Activated T-cell treated with anti-CD3 and anti-CD28 coated beads, Interleukin-2, amount 50 U/mL, for 4 hours (primary cell): ENCODE measurements at regions not wholly inside any gene's neighbourhood (a gene's known extent, or its start where the extent isn't known, plus 50 kb on each side); places are given as distances from the start of the nearest gene placed in this dataset.

Source experiments
- ATAC-seq, 2 donors: fragments of 200-7000 bp; cut with Tn5 transposase; one replicate each; pipeline ENCODE4 v1.10.0; 2021
- DNase-seq: peaks from one replicate; pipeline ENCODE4 v3.0.0-alpha.2; 2020
- H3K27me3 Mint-ChIP-seq: one replicate; pipeline ENCODE4 v1.8.0; 2021; ENCODE audit warnings: low read depth, mixed read lengths
- H3K36me3 Mint-ChIP-seq: one replicate; pipeline ENCODE4 v1.8.0; 2022; ENCODE audit warnings: mixed read lengths; ENCODE audit not compliant: insufficient read depth
- H3K4me1 Mint-ChIP-seq: one replicate; pipeline ENCODE4 v1.8.0; 2021; ENCODE audit warnings: low read depth, mixed read lengths
- H3K4me3 Mint-ChIP-seq: one replicate; pipeline ENCODE4 v1.8.0; 2021; ENCODE audit warnings: mild to moderate bottlenecking, moderate library complexity, mixed read lengths
- H3K9me3 Mint-ChIP-seq: one replicate; pipeline ENCODE4 v1.8.0; 2021; ENCODE audit warnings: mixed read lengths

DNA sequence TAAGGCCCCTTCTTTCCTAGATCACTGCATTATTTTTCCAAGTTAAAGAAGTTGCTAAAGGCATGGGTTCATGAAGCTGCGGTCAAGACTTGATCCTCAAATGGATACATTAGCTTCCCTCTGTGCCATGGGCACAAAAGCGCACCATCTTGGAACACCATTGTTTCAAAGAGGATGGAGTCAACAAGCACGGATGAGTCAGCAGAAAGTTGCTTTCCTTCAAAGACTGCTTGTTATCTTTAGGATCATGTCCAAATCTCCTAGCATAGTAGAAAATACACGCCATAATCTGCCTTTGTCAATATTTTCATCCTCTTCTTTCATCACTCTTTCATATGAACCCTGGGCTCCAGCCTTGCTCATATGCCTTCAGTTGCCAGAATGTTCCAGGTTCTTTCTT, 226.8 kb upstream of the GATB start:
- no peaks in the 10 kb centered on the region for H3K27me3 Mint-ChIP-seq
- H3K4me1 Mint-ChIP-seq, result peaks cover 35% of the 10 kb centered on the region
- no peak overlapping the region for H3K4me3 Mint-ChIP-seq
- ATAC-seq, result no peak
- DNase-seq, result no peak
- H3K36me3 Mint-ChIP-seq, result no peaks in the 10 kb centered on the region
- H3K9me3 Mint-ChIP-seq, result no peaks in the 10 kb centered on the region

GRCh38 chr4:151983854-151984253, 223.0 kb upstream of the GATB start:
- H3K4me3 Mint-ChIP-seq, result no peak overlapping the region
- no peaks in the 10 kb centered on the region for H3K27me3 Mint-ChIP-seq
- H3K9me3 Mint-ChIP-seq, result peaks cover 6% of the 10 kb centered on the region
- ATAC-seq (no peak), DNase-seq (no peak)
- peaks cover 2% of the 10 kb centered on the region for H3K4me1 Mint-ChIP-seq
- H3K36me3 Mint-ChIP-seq, result peaks cover 4% of the 10 kb centered on the region

DNA sequence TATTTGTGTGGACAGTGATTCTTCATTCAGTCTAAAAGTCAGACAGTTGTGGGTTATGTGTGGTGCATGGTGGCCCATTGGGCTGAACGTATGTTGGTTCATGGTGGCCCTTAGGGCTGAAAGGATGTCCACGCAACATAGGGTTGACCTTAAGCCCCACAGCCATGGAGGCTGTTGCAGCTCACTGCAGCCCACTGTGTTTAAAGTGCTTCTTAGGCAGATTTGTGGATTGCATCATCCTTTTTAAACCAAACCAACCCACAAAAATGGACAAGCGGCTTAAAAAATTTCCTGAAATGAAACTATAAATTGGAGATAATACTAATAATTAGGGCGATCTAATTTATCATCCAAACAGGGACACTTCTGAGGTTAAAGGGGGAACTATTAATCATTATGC, 219.0 kb upstream of the GATB start:
- no peaks in the 10 kb centered on the region for H3K4me1 Mint-ChIP-seq
- no peak overlapping the region for H3K4me3 Mint-ChIP-seq
- H3K9me3 Mint-ChIP-seq, result peaks cover 32% of the 10 kb centered on the region
- DNase-seq (no peak), ATAC-seq (no peak)
- peaks cover 17% of the 10 kb centered on the region for H3K36me3 Mint-ChIP-seq
- H3K27me3 Mint-ChIP-seq, result no peaks in the 10 kb centered on the region

GRCh38 chr4:151968643-151969042, 207.8 kb upstream of the GATB start:
- ATAC-seq (no peak), DNase-seq (no peak)
- H3K27me3 Mint-ChIP-seq, result no peaks in the 10 kb centered on the region
- no peaks in the 10 kb centered on the region for H3K9me3 Mint-ChIP-seq
- H3K4me1 Mint-ChIP-seq, result no peaks in the 10 kb centered on the region
- H3K36me3 Mint-ChIP-seq, result no peaks in the 10 kb centered on the region
- H3K4me3 Mint-ChIP-seq, result no peak overlapping the region

- no peaks in the 10 kb centered on the region for H3K4me1 Mint-ChIP-seq
- H3K9me3 Mint-ChIP-seq, result no peaks in the 10 kb centered on the region
- H3K4me3 Mint-ChIP-seq, result no peak overlapping the region
- DNase-seq (no peak), ATAC-seq (no peak)
- H3K27me3 Mint-ChIP-seq, result no peaks in the 10 kb centered on the region
- no peaks in the 10 kb centered on the region for H3K36me3 Mint-ChIP-seq
Observed at GRCh38 chr4:151967074-151967473, 206.3 kb upstream of the GATB start.

- Mint-ChIP-seq H3K9me3 (no peaks in the 10 kb centered on the region), H3K27me3 (no peaks in the 10 kb centered on the region), H3K36me3 (no peaks in the 10 kb centered on the region), H3K4me1 (peaks cover 1% of the 10 kb centered on the region), H3K4me3 (no peak overlapping the region)
- no peak for ATAC-seq
- DNase-seq, result no peak
Observed at GRCh38 chr4:151962138-151962823, 201.5 kb upstream of the GATB start.

- H3K4me1 Mint-ChIP-seq, result peaks cover 1% of the 10 kb centered on the region
- ATAC-seq (no peak), DNase-seq (no peak)
- no peaks in the 10 kb centered on the region for H3K27me3 Mint-ChIP-seq
- no peaks in the 10 kb centered on the region for H3K9me3 Mint-ChIP-seq
- H3K36me3 Mint-ChIP-seq, result no peaks in the 10 kb centered on the region
- no peak overlapping the region for H3K4me3 Mint-ChIP-seq
Observed at GRCh38 chr4:151961456-151961855, 200.6 kb upstream of the GATB start.

DNA sequence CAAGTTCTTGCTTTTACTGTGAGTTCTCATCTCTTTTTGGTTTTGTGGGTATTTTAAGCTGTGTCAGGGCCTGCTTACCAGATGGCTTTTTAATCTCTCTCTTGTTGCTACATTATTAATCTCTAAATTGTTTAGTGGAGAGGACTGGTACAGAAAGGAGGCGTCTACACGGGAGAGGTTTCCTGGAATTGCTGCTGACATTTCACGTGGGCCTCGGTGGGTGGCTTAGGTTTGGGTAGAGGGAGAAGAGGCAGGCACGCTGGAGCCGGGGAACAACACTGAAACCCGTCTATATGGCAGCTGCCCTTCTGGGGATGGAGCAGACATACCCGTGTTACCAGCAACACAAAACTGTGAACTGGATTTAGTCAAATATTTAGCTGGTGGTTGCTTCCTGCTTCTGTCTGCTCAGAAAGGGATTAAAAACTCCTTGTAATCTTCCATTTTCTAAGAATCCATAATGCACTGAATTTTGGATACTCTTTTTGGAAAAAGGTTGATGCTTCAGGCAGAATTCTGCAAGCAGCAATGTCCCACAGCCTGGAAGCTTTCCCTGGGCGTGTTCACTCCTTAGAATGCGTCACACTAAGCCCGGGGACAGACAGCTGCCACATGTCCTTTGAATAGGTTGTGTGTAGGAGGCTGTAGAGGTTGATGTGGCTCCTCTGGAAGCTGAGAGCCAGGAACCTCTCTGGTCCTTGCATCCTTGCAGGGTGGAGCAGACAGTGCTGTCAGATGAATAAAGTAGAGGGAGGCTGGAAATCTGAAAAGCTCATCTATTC, 199.8 kb upstream of the GATB start:
- no peaks in the 10 kb centered on the region for H3K27me3 Mint-ChIP-seq
- DNase-seq (no peak), ATAC-seq (no peak)
- no peaks in the 10 kb centered on the region for H3K9me3 Mint-ChIP-seq
- no peaks in the 10 kb centered on the region for H3K36me3 Mint-ChIP-seq
- H3K4me3 Mint-ChIP-seq, result no peak overlapping the region
- peaks cover 1% of the 10 kb centered on the region for H3K4me1 Mint-ChIP-seq

DNA sequence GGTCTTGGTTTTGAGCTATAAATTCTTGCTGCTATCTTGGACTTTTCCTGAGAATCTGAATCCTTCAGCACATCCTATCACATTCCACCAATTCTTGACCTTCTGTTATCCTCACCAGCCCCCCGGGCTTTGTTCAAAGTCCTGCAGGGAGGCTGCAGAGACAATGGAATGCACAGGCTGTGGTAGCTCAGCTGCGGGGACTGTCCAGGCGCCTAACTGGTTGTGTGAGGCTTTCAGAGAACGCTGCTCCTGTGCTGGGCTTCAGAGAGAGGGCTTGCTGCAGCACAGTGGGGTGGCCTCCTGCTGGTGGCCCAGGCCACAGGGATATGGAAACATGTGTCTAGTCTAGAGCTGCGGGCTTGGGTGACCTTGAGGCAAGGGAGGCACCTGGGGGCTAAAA, 196.3 kb upstream of the GATB start:
- H3K27me3 Mint-ChIP-seq, result no peaks in the 10 kb centered on the region
- DNase-seq (no peak), ATAC-seq (no peak)
- no peak overlapping the region for H3K4me3 Mint-ChIP-seq
- no peaks in the 10 kb centered on the region for H3K36me3 Mint-ChIP-seq
- H3K9me3 Mint-ChIP-seq, result no peaks in the 10 kb centered on the region
- H3K4me1 Mint-ChIP-seq, result peaks cover 1% of the 10 kb centered on the region

- H3K9me3 Mint-ChIP-seq, result no peaks in the 10 kb centered on the region
- H3K27me3 Mint-ChIP-seq, result no peaks in the 10 kb centered on the region
Observed at GRCh38 chr4:151955721-151956380, 195.0 kb upstream of the GATB start.

GRCh38 chr4:151953795-151954372, 193.1 kb upstream of the GATB start:
- Mint-ChIP-seq H3K36me3 (no peaks in the 10 kb centered on the region), H3K4me1 (no peaks in the 10 kb centered on the region), H3K4me3 (no peak overlapping the region), H3K9me3 (no peaks in the 10 kb centered on the region), H3K27me3 (no peaks in the 10 kb centered on the region)
- no peak for DNase-seq
- no peak for ATAC-seq

More at GRCh38 chr4:151955721-151956380, 195.0 kb upstream of the GATB start:
- ATAC-seq, result no peak
- Mint-ChIP-seq H3K4me1 (no peaks in the 10 kb centered on the region), H3K36me3 (no peaks in the 10 kb centered on the region), H3K4me3 (no peak overlapping the region)
- DNase-seq, result no peak

DNA sequence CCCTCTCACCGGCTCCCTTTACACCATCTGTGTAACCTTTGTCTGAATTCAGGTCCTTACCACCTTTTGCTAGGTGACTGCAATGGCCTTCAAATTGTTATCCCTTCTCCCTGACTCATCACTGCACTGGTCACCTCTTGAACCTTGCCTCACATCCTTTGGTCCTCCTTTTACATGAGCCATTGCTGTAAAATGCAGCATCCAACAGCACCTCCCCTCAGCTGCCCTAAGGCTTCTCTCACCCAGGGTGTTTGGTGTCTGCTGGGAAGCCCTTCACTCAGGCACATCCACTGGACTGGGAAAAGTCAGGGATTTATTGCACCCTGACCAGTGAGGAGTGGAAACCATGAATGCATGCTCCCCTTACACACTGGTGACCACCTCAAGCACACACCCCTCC, 192.5 kb upstream of the GATB start:
- Mint-ChIP-seq H3K4me3 (no peak overlapping the region), H3K9me3 (no peaks in the 10 kb centered on the region), H3K27me3 (no peaks in the 10 kb centered on the region), H3K4me1 (no peaks in the 10 kb centered on the region), H3K36me3 (no peaks in the 10 kb centered on the region)
- DNase-seq (no peak), ATAC-seq (no peak)

GRCh38 chr4:151952711-151953254, 192.0 kb upstream of the GATB start:
- Mint-ChIP-seq H3K36me3 (no peaks in the 10 kb centered on the region), H3K9me3 (peaks cover 4% of the 10 kb centered on the region), H3K27me3 (no peaks in the 10 kb centered on the region), H3K4me3 (no peak overlapping the region), H3K4me1 (no peaks in the 10 kb centered on the region)
- DNase-seq, result no peak
- no peak for ATAC-seq

- H3K9me3 Mint-ChIP-seq, result peaks cover 10% of the 10 kb centered on the region
- no peaks in the 10 kb centered on the region for H3K4me1 Mint-ChIP-seq
- DNase-seq (no peak), ATAC-seq (no peak)
- no peak overlapping the region for H3K4me3 Mint-ChIP-seq
- H3K27me3 Mint-ChIP-seq, result no peaks in the 10 kb centered on the region
- peaks cover 2% of the 10 kb centered on the region for H3K36me3 Mint-ChIP-seq
Observed at GRCh38 chr4:151952137-151952536, 191.3 kb upstream of the GATB start.
